ENCODE measurements at regions not wholly inside any gene's neighbourhood (a gene's known extent, or its start where the extent isn't known, plus 50 kb on each side); places are given as distances from the start of the nearest gene placed in this dataset.
A peak's percentile ranks its signal among the peaks of the same experiment; 100 is the strongest.
"Not testable (repeated sequence)": the region's sequence is repeated elsewhere in the genome, so short reads cannot be mapped to it uniquely, and the experiment has no call there.

DNA sequence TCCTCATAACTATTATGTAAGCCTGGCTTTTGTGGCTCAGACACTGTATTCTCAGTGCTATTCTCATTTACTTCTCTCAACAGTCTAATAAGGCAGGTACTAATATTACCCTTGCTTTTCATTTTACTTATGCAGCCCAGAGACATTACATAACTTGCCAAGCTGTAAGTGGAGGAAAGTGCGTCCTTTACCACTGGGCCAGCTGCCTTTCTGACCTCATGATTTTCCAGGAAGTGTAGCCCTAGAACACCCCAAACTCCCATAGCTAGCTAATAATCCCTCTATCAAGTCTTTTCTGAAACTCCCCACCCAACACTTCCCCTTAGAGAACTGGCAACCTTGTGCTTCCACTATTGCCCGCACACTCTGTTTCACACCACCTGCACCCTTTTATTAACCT lies 192.9 kb upstream of the HMHB1 start:
- DNase-seq, result no peak

DNA sequence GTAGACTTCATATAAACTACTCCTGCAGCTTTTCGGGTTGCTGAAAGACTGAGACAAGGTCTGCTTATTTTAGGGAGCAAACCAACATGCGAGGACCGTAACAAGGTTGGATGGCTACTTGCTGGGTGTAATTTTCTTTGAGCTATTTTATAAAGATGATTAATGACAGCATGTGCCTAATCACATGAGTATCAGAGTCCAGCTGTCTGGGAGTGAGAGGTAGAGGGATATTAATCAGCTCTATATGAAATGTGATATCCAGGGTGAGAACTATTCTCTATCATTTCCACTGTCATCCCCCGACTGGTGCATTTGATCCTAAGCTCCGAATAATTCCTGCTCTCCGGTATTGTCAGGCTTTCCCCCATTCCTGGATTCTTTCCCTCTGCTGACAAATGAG lies 193.8 kb upstream of the HMHB1 start:
- no peak for DNase-seq

DNA sequence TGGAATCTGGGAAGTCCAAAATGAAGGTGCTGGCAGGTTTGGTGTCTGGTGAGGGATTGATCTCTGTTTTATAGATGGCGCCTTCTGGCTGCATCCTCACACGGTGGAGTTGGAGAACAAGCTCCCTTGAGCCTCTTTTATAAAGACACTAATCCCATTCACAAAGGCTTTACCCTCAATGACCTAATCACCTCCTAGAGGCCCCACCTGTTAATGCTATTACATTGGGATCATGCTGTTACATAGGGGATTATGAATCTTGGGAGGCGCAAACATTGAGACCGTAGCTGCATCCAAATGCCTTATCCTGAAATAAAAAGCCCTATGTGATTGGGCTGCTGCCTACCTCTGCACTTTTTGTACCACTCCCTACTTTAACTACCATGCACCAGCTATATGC lies 197.1 kb upstream of the HMHB1 start:
- no peak for DNase-seq

DNA sequence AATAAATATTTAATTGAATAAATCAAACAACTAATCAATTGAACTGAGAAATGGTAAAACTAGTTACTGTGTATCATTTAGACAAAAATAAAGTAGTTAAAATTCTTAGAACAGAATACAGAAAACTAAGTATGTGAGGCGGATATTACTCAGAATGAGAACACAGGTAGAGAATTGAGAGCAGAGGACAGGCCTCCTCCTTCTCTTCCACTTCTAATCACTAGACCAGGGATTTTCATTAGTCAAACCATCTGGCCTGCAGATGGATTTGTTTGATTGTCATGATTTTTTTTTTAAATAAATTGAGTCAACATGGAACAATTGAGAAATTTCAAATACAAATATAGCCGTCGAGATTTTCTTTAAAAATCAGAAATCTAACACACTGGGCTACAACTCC lies 198.6 kb upstream of the HMHB1 start:
- no peak for DNase-seq

DNA sequence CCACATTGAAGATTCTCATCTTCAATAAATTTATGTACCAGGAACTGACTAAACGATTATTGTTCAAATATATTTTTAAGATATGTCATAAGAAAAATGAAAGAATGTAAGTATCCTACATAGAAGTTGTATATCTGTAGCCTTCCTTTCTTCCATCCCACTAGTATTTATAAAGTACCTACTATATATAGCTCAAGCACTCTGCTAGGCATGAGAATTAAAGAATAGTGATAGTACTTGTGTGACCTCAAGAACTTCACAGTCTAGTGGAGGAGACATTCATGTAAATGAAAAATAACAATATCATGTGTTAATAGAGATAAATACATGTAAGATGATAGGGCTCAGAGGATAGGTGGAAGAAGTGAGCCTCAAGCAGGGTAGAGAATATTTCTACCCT lies 201.0 kb upstream of the HMHB1 start:
- DNase-seq, result no peak

DNA sequence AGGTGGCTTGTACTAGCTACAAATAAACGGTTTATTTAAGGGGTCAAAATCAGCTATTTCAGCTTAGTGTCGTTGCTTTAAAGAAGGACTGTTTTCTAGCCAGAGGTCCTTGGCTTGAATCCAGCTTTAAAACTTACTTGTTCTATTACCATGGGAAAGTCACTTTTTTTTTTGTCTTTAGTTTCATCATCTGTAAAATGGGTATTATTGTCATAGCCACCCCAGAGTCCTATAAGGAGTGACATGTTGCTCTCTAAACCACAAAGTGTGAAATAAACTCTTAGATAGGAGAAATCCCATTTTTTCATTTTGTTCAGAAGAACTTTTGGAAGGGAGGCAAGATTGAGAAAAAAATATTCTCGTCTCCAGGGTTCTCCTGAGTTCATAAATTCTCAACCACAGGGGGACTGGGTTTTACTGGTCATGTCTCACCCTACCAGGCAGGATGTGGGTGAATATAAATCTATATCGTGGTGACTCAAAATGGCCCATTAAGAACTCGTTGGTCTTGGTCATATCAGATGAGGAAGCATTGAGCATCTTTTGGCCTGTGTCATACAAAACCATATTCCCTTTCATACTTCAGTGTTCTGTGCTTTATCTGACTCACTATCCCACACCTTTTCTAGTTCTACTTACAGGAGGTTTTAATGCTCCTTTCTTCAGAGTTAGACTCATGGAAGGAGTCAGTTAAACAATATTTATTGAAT lies 202.7 kb upstream of the NR3C1 start:
- DNase-seq, result peak; percentile 29

DNA sequence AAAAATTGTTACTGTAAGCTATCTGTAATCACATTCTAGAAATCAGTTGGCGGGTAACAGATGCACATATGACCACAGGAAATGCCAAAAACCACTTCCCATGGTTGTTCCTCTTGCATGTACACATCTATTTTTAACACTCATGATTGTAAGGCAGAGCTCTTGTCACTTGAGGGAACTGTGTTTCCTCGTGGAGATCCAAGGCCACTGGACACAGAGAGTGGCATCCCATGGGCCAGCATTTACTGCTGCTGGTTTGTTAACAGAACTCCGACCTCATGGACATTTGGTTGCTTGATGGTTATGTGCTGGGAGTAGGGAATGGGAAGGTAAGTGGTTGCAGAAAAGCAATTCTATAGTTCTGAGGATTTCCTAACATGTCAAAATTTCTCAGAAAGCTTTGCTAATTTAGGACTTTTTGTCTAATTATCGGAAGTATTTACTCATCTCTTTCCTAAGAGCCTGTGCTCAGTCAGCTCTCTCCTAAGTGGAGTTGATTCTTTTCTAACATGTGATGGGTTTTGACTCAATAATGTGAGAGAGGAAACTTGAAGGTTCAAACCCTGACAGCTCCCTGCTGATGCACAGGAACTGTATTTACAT lies 202.0 kb upstream of the NR3C1 start:
- DNase-seq, result no peak

DNA sequence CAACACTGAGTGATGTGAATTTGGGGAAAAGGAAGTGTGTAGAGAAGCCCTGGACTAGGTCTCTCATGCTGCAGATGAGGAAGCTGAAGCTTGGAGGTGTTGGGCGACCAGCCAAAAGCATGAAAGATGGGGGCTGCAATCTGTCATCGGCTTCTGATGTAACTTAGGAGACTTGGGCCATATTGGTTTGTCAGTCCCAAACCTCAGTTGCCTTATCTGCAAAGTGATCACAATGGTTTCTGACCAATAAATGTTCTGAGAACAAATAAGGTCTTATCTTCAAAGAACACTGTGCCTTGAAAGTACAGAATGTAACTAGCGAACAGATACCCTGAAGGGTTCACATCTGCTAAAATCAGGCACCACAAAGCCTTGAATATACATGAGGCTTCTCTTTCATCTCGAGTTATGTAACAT lies 198.4 kb upstream of the NR3C1 start:
- no peak for DNase-seq

DNA sequence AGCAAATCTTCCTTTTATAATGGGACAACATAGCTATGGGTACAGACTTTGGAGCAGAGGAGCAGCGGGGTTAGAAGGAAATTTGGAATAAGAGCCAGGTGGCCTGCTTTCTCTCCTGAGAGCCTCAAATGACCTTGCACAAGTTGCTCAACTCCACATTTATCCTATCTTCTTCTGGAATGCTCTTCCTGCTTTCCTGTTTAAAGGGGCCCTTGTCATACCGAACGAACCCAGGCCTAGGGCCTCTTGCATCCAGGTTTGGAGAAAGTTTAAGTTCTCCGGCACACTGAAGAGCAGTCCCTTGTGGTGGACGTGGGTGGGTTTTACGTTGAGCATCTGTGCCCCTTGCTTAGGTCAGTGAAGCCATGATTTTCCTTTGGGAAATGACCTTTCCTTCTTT lies 197.9 kb upstream of the NR3C1 start:
- no peak for DNase-seq

DNA sequence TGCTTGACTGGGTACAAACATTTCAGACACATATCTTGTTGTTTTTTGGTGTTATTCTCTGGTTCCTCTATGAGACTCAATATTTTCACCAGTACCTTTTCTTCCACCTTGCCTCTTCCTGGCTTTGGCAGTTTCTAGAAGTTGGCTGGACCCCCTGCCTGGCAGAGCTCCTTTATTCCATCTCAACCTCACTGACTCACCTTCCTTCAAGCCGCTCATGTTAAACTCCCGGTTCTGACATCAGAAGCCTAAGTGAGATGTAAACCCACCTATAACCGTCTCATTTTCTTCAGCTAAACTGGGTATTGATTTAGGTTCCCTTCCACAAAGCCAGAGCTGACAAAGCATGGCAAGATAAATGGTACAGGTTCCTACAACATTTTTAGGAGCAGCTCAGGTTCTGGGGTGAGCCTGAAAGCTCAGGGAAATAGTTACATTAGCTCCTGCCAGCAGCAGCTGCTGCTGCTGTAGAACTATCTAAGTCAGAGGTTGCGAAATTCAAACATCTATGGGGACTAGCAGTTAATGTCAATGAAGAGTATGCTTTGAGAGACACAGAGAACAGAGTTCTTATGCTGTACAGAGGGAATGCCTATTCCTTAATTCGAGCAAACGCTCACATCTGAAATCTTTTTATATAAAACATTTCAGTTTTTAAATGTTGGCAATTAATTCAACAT lies 197.1 kb upstream of the NR3C1 start:
- peak; percentile 41 for DNase-seq

DNA sequence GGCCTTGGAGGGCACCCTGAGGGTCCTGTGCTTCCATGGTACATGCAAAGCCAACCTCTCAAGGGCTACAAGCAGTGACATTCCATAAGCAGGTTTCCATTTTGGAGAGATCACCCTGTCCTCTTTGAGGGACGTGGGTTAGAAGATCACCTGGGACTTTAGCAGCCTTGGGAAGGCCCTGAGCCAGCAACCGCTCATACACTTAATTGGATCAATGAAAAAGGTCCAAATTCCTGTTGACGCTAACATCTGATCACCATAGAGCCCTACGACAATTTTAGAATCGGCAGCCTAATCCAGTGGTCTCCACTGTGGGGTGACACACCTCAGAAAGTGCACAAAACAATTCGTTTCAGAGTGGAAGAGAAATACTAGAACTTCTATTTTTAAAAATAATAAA lies 196.0 kb upstream of the NR3C1 start:
- DNase-seq, result no peak

DNA sequence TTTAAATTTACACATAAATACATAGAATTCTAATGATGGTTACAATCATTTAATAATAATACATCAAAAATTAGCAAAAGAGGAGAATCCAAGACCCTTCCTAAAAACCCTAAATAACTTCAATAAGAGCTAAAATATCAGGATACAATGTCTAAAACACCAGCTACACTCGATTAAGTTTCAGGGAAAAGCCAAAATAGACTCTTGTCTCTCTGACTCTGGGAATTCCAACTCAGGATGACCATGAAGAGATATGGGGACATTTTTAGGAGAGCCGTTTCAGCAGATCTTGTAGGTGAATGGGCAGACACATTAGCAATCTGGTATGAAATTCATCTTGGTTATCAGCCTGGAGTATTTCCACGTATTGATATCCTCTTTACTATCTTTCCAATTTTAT lies 193.3 kb upstream of the NR3C1 start:
- no peak for DNase-seq

DNA sequence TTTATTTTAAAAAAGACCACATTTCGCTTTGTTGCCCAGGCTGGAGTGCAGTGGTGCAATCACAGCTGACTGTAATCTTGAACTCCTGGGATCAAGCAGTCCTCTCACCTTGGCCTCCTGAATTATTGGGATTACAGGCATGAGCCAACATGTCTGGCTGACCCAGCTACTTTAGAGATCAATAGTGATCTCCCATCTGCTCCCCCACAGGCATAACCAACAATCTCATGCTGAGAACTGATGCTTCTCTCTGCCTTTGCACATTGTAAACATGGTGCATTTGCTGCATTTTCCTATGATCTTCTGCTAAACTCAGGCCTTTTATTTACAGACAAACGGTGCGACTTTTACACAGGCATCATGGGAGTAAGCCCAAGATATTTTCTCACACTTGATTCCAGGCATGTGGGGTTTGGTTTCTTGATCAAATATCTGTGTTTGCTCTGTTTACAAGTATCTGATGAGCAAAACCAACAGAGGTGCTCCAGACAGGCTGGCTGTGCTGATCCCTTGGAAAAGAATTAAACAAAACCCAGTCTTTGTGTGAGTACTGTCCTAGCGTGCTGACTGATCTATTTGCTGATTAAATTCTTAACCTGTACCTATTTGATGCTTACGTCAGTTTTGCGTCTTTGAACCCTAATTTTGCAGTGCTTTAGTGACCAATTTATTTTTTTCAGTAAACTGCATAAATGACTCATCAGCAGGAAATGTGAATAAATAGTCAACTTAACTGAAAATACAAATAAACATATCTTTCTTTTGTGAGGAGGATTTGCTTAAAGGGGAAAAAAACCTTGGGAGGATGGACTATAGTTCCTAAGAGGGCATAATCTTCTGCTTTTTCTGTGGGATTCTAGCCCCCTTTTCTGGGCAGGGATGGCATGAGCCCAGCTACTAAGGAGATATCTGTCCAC lies 191.7 kb upstream of the NR3C1 start:
- no peak for DNase-seq

DNA sequence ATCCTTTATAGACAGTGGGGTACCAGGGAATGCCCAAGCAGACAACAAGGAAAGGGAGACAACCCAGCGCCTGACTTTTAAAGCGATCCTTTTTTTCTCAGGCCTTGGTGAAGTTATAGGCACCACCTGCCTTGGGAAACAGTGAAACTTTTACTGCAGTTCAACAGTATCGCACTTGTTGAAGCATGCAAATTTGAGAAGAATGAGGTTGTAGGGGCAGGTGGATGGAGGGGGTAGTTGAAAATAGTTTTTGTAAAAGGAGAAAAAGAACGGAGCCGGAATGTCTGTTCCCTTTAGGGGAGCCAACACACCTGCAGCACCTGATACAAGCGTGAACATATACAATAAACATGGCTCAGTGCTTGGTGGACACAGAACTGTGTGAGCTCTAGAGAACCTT lies 190.2 kb upstream of the NR3C1 start:
- no peak for DNase-seq

DNA sequence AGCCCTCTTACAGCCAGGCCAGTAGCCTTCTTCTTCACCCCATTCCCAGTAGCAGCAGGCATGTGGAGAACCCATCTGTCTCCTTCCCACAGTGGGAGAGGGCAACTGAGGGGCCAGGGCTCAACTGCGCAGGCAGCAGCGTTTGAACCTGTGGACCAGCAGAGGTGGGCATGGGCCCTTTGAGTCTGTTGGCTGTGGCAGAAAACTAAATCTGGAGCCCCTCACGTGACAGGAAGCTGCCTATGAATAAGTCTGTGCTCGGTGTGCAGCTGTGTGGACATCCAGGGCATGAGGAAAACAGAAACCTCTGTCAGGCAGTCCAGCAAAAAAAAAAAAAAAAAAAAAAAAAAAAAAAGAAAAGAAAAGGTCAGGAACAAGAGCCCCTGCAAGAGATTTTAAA lies 189.2 kb upstream of the NR3C1 start:
- no peak for DNase-seq

DNA sequence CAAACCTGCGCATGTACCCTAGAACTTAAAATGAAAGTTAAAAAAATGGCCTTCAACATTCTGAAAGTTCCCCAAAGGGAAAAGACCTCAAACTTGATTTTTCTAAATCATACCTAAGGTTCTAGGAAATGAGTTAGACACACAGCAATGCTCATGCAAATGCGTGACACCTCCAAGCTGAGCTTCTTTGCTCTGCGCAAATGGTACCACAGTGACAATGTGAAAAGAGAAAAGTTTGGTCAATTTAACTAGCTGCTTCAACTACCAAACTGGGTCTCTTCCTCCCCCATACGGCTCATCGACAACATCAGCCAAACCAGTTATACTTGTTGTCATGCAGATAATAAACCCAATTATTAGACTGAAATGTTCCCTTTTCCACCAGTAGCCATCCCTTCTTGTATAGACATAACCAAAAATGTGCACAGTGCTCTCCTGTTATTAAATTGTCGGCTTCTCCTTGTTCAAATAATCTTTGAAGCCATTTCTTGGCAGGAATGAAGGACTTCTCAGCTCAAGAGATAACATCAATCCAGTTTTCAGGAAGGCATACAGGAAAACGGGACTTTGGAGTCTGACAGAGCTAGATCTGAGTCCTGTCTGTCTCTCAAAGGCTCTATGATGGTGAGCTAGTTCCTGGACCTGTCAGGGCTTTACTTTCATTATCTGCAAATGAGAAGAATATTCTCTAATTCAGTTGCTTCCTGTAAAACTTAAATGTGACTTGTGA lies 185.6 kb upstream of the NR3C1 start:
- no peak for DNase-seq

DNA sequence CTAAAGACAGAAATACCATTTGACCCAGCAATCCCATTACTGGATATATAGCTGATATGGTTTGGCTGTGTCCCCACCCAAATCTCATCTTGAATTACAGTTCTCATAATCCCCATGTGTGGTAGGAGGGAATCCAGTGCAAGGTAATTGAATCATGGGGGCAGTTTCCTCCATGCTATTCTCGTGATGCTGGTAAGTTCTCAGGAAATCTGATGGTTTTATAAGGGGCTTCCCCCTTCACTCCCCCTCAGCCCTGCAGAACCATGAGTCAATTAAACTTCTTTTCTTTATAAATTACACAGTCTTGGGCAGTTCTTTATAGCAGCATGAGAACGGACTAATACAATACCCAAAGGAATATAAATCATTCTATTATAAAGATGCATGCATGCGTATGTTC lies 184.6 kb upstream of the NR3C1 start:
- DNase-seq, result not testable (repeated sequence)

DNA sequence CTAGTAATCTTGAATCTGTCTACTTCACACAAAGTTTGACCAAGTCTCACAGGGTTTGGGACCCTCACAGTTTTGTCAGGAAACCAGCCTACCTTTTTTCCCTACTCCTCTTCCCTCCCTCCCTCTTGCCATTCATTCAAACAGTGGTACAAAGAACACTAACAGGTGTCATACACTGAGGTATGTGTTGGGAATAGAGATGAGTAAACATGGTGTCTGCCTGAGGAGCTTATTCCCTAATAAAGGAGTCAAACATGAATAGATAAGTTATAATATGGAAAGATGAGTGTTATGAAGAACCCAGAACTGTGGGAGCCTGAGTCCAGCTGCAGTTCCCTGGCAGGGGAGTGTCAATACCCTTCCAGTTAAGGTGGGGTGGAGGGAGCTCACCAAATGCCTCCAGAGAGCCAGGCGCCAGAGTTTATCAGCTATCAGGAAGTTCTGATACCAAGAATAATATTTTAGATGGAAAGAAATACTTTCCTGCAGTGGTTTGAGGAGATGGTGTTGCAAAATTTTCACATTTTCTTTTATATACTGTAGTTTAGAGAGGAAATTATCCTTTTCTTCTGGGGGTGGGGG lies 183.4 kb upstream of the NR3C1 start:
- no peak for DNase-seq

DNA sequence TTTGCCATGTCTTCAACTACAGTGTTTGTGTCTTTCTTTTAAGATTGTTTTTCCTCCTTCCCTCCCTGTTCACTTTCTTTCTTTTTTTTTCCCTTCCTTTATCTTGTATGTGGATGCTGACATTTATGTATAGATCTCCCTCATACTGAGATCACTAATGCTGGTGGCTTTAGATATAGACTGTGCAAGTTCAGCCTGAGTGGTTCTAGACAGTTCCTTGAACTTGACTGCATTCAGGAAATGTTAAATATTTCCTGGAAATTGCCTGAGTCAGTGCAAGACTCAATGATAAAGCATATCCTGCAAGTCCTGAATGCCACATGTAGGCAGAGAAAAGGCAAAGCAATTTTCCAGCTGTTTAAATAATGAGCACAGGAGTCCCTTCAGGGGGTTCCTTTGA lies 182.5 kb upstream of the NR3C1 start:
- DNase-seq, result no peak

DNA sequence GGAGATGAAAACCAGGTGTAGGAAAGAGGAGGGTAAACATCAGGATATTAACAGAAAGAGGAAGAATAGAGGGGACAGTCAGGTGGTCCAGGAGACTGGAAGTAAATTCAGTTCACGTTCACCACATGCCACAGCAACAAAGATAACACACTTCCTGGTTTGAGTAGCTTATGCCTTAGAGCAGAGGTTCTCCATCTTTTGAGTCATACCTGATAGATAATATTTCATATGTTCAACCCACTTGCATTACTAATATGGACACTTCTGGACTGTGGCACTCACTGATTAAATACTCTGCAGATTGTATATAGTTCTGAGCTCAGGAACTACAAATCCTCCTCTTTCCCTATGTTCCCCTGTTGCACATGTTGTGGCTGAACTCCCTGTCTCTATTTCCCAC lies 179.9 kb upstream of the NR3C1 start:
- peak; percentile 41 for DNase-seq

DNA sequence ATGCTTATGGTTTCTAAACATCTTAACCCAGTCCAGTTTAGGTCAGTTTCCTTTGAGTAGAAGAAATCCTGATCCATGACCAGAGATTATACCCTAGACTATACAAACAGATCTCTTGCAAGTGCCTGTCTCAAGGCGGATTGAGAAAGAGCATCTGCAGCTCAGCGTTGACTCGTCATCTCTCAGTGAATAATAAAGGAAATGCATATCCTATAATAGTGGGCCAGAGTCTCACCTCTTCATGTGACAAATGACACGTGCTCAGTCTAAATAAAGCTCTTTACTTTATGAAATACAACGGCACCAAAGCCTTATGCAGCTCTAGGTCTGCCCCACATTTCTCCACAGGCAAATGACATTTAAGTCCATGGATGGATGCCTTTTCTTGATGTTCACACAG lies 179.4 kb upstream of the NR3C1 start:
- no peak for DNase-seq

DNA sequence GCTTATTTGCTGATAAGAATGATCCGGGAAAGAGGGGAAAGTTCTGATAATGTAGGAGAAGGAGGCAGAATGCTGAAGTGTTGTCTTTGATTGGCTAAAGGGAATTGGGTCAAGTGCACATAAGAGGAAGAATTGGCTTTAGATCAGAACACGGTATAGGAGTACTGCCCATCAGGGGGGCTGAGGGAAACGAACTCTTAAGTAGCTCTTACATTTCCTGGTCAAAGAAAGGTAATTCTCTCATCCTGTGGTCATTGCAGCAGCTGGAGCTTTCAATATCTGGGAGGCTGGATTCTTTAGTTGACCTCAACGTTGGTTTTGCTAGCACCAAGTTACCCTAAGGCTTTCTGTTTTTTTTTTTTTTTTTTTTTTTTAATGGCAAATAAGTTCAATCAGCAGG lies 178.7 kb upstream of the NR3C1 start:
- peak; percentile 54 for DNase-seq

All from NCI-H226 (cell line).